ENCODE measurements at regions not wholly inside any gene's neighbourhood (a gene's known extent, or its start where the extent isn't known, plus 50 kb on each side); places are given as distances from the start of the nearest gene placed in this dataset.

DNA sequence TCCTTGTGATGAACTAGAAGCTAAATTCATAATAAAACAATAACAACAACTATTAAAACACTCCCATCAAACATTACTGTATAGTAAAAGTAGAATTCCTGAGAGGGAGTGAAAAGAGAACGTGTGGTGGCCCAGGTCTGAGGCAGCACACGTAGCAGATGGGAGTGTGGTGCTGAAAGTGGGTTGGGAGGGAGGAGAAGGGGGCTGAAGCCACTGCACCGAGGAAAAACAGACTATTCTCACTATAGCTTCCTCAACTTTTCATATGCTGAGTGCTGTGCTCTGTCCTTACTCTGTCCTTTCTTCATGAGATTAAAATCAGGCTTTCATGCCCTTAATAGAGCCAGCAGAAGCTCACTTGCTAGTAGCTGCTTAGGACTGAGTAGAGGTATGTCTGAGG lies 170.9 kb downstream of the PCSK1 start:
- ChIA-PET POLR2A (ENCODE audit: unreplicated experiment) (interaction anchor here (0.7 kb wide), 1 partner anchor 67 kb away, joined by 4 read pairs; no protein-coding TSS in a partner anchor), CTCF (no interaction called here)
- no peaks in the 10 kb centered on the region for H4K20me1 ChIP-seq (ENCODE audit: insufficient read depth)
- no peak overlapping the region for H3K4me2 ChIP-seq
- no peaks in the 10 kb centered on the region for H3K27me3 ChIP-seq (ENCODE audit: insufficient read depth, low read depth)
- H2AFZ ChIP-seq, result no peak overlapping the region
- H3K27ac ChIP-seq, result no peak overlapping the region
- H3F3A ChIP-seq (ENCODE audit: insufficient read depth, low read depth), result peaks cover 14% of the 10 kb centered on the region; the same call in 1 of the 2 replicates
- H3K4me3 ChIP-seq, result no peak overlapping the region
- no TSS peak for BruUV-seq (replicated peaks)
- DNase-seq, result no peak
- intact Hi-C loops (cut with micrococcal nuclease; ENCODE audit: unreplicated experiment), result no loop called here
- no peaks in the 10 kb centered on the region for H3K79me2 ChIP-seq (ENCODE audit: low read depth)
- peaks cover 9% of the 10 kb centered on the region; the same call in 1 of the 2 replicates for H3K9me3 ChIP-seq (ENCODE audit: insufficient read depth, low read depth)
- H3K4me1 ChIP-seq (replicated peaks; ENCODE audit: insufficient read depth), result peaks cover 22% of the 10 kb centered on the region
- TF ChIP-seq, protein P1, sequence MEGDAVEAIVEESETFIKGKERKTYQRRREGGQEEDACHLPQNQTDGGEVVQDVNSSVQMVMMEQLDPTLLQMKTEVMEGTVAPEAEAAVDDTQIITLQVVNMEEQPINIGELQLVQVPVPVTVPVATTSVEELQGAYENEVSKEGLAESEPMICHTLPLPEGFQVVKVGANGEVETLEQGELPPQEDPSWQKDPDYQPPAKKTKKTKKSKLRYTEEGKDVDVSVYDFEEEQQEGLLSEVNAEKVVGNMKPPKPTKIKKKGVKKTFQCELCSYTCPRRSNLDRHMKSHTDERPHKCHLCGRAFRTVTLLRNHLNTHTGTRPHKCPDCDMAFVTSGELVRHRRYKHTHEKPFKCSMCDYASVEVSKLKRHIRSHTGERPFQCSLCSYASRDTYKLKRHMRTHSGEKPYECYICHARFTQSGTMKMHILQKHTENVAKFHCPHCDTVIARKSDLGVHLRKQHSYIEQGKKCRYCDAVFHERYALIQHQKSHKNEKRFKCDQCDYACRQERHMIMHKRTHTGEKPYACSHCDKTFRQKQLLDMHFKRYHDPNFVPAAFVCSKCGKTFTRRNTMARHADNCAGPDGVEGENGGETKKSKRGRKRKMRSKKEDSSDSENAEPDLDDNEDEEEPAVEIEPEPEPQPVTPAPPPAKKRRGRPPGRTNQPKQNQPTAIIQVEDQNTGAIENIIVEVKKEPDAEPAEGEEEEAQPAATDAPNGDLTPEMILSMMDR (conservative IDR thresholded peaks at IDR 0.05), result no peak
- no peak for TF ChIP-seq EZH2 (IDR thresholded peaks at IDR 0.05; ENCODE audit: low read depth)
- H3K36me3 ChIP-seq (ENCODE audit: low read depth), result peaks cover 5% of the 10 kb centered on the region; the same call in 1 of the 2 replicates
- H3K9me2 ChIP-seq (ENCODE audit: insufficient read depth), result no peaks in the 10 kb centered on the region

DNA sequence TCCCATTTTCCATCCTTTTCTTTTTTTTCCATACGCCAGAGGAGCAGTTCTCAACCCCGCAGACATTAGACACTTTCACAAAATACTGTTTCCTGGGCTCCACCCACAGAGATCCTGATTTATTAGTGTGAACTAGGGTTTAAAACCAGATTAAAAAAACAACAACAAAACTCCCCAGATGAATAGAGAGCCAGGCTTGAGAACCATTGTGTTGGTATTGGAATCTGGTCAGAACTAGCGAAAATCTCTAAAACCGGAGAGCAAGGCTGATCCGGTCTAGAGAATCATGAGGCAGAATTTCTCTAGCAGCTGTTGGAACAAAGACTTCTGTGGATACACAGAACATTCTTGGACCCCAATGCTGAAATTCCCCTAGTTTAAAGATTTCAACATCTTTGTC lies 173.0 kb downstream of the PCSK1 start:
- no peak overlapping the region for H3K4me2 ChIP-seq
- CTCF ChIA-PET, result interaction anchor here (1.4 kb wide), 1 partner anchor 76 kb away, joined by 3 read pairs; no protein-coding TSS in a partner anchor

GRCh38 chr5:96259151-96259772 lies 173.8 kb downstream of the PCSK1 start:
- ChIA-PET CTCF (interaction anchor here (1.4 kb wide), 1 partner anchor 77 kb away, joined by 3 read pairs; no protein-coding TSS in a partner anchor), POLR2A (ENCODE audit: unreplicated experiment) (interaction anchor here (0.7 kb wide), 1 partner anchor 740 kb away, joined by 3 read pairs; no protein-coding TSS in a partner anchor)
- Histone ChIP-seq H3K27me3 (ENCODE audit: insufficient read depth, low read depth) (no peaks in the 10 kb centered on the region), H3K27ac (peak overlapping the region; percentile 63), H2AFZ (peak overlapping the region; percentile 65), H3K4me1 (replicated peaks; ENCODE audit: insufficient read depth) (peaks cover 44% of the 10 kb centered on the region), H3K36me3 (ENCODE audit: low read depth) (peaks cover 5% of the 10 kb centered on the region; the same call in 1 of the 2 replicates), H4K20me1 (ENCODE audit: insufficient read depth) (no peaks in the 10 kb centered on the region), H3K4me2 (peak overlapping the region; percentile 51), H3K9me3 (ENCODE audit: insufficient read depth, low read depth) (no peaks in the 10 kb centered on the region; the same call in none of the 2 replicates), H3K9me2 (ENCODE audit: insufficient read depth) (no peaks in the 10 kb centered on the region), H3K4me3 (no peak overlapping the region), H3K79me2 (ENCODE audit: low read depth) (no peaks in the 10 kb centered on the region), H3F3A (ENCODE audit: insufficient read depth, low read depth) (peaks cover 28% of the 10 kb centered on the region)
- peak; percentile 3 to 71 for DNase-seq
- BruUV-seq (replicated peaks), result no TSS peak
- TF ChIP-seq, protein P1 (conservative IDR thresholded peaks at IDR 0.05), result no peak
- no peak for TF ChIP-seq EZH2 (IDR thresholded peaks at IDR 0.05; ENCODE audit: low read depth)
- intact Hi-C loops (cut with micrococcal nuclease; ENCODE audit: unreplicated experiment), result loop anchor here (5.0 to 10.0 kb wide), 2 partner anchors 102 to 544 kb away; no protein-coding TSS in a partner anchor

More for the DNA sequence above, 173.0 kb downstream of the PCSK1 start:
- Histone ChIP-seq H3K27me3 (ENCODE audit: insufficient read depth, low read depth) (no peaks in the 10 kb centered on the region), H3K9me3 (ENCODE audit: insufficient read depth, low read depth) (no peaks in the 10 kb centered on the region; the same call in 1 of the 2 replicates), H3K4me1 (replicated peaks; ENCODE audit: insufficient read depth) (peaks cover 36% of the 10 kb centered on the region), H3F3A (ENCODE audit: insufficient read depth, low read depth) (peaks cover 22% of the 10 kb centered on the region), H3K27ac (peak overlapping the region; percentile 63), H3K9me2 (ENCODE audit: insufficient read depth) (no peaks in the 10 kb centered on the region), H2AFZ (no peak overlapping the region), H3K79me2 (ENCODE audit: low read depth) (no peaks in the 10 kb centered on the region), H3K4me3 (no peak overlapping the region), H3K36me3 (ENCODE audit: low read depth) (peaks cover 5% of the 10 kb centered on the region; the same call in 1 of the 2 replicates), H4K20me1 (ENCODE audit: insufficient read depth) (no peaks in the 10 kb centered on the region)
- POLR2A ChIA-PET (ENCODE audit: unreplicated experiment), result no interaction called here
- no TSS peak for BruUV-seq (replicated peaks)
- intact Hi-C loops (cut with micrococcal nuclease; ENCODE audit: unreplicated experiment), result no loop called here
- no peak for DNase-seq
- TF ChIP-seq, protein P1 (conservative IDR thresholded peaks at IDR 0.05), result no peak
- no peak for TF ChIP-seq EZH2 (IDR thresholded peaks at IDR 0.05; ENCODE audit: low read depth)
